SK-N-SH treated with all-trans-retinoic acid at 6 μM for 48 hours (cell line): ENCODE measurements at regions not wholly inside any gene's neighbourhood (a gene's known extent, or its start where the extent isn't known, plus 50 kb on each side); places are given as distances from the start of the nearest gene placed in this dataset.

Source experiments
- ATAC-seq: fragments of 200-7000 bp; cut with Tn5 transposase; 3 replicates; pipeline ENCODE4 v1.9.1; 2020; ENCODE audit warnings: mild to moderate bottlenecking, moderate library complexity
- BACH2 ChIP-seq: fragments of 250-450 bp; sonication (Bioruptor Pico); IDR thresholded peaks from 2 replicates; pipeline ENCODE4 v1.9.0; 2021; ENCODE audit warnings: mild to moderate bottlenecking, borderline replicate concordance
- CSDC2 ChIP-seq: fragments of 250-450 bp; sonication (Bioruptor Pico); IDR thresholded peaks from 2 replicates; pipeline ENCODE4 v1.5.0; 2020; ENCODE audit warnings: mild to moderate bottlenecking, moderate library complexity
- ESRRG ChIP-seq: fragments of 250-450 bp; sonication (Bioruptor Pico); IDR thresholded peaks from 2 replicates; pipeline ENCODE4 v1.6.1; 2021; ENCODE audit warnings: mild to moderate bottlenecking
- GLIS3 ChIP-seq: fragments of 250-450 bp; sonication (Bioruptor Pico); IDR thresholded peaks from 2 replicates; pipeline ENCODE4 v1.5.0; 2020; ENCODE audit warnings: mild to moderate bottlenecking, moderate library complexity
- ISL1 ChIP-seq: fragments of 250-450 bp; sonication (Bioruptor Pico); IDR thresholded peaks from 2 replicates; pipeline ENCODE4 v2.1.2; 2022; ENCODE audit warnings: mild to moderate bottlenecking, moderate library complexity
- OSR1 ChIP-seq: fragments of 250-450 bp; sonication (Bioruptor Pico); IDR thresholded peaks from 2 replicates; pipeline ENCODE4 v1.8.0; 2022; ENCODE audit warnings: moderate library complexity, mild to moderate bottlenecking, inconsistent platforms
- PPARA ChIP-seq: fragments of 250-450 bp; sonication (Bioruptor Pico); IDR thresholded peaks from 2 replicates; pipeline ENCODE4 v1.5.0; 2020; ENCODE audit warnings: mild to moderate bottlenecking, borderline replicate concordance
- RARB ChIP-seq: fragments of 250-450 bp; sonication (Bioruptor Pico); IDR thresholded peaks from 2 replicates; pipeline ENCODE4 v1.8.0; 2021; ENCODE audit warnings: mild to moderate bottlenecking, moderate library complexity
- SNAI2 ChIP-seq: fragments of 250-450 bp; sonication (Bioruptor Pico); IDR thresholded peaks from 2 replicates; pipeline ENCODE4 v1.5.0; 2020; ENCODE audit warnings: mild to moderate bottlenecking, moderate library complexity
- TCF4 ChIP-seq: fragments of 250-450 bp; sonication (Bioruptor Pico); IDR thresholded peaks from 2 replicates; pipeline ENCODE4 v1.8.0; 2021; ENCODE audit warnings: mild to moderate bottlenecking, moderate library complexity, borderline replicate concordance
- TOX ChIP-seq: fragments of 250-450 bp; sonication (Bioruptor Pico); IDR thresholded peaks from 2 replicates; pipeline ENCODE4 v1.8.0; 2021; ENCODE audit warnings: mild to moderate bottlenecking, moderate library complexity, borderline replicate concordance
- ZC3H10 ChIP-seq: fragments of 250-450 bp; sonication (Bioruptor Pico); IDR thresholded peaks from 2 replicates; pipeline ENCODE4 v1.5.1; 2021; ENCODE audit warnings: mild to moderate bottlenecking, moderate library complexity
- ZFP3 ChIP-seq: fragments of 250-450 bp; sonication (Bioruptor Pico); IDR thresholded peaks from 2 replicates; pipeline ENCODE4 v1.5.0; 2020; ENCODE audit warnings: mild to moderate bottlenecking, moderate library complexity
- ZFP30 ChIP-seq: fragments of 450-650 bp; formaldehyde crosslinking; IDR thresholded peaks from 2 replicates; pipeline ENCODE4 v1.5.0; 2022; ENCODE audit warnings: mild to moderate bottlenecking, moderate library complexity
- ZNF565 ChIP-seq: fragments of 450-650 bp; formaldehyde crosslinking; conservative IDR thresholded peaks from 2 replicates; pipeline ENCODE4 v1.5.0; 2020; ENCODE audit warnings: low read depth, mild to moderate bottlenecking, moderate library complexity
- ZNF70 ChIP-seq: fragments of 450-650 bp; formaldehyde crosslinking; IDR thresholded peaks from 2 replicates; pipeline ENCODE4 v1.5.0; 2020; ENCODE audit warnings: mild to moderate bottlenecking, moderate library complexity
- ZNF8 ChIP-seq: fragments of 450-650 bp; formaldehyde crosslinking; IDR thresholded peaks from 2 replicates; pipeline ENCODE4 v1.5.0; 2020; ENCODE audit warnings: mild to moderate bottlenecking, moderate library complexity
- TF ChIP-seq, protein P1 (sequence below): fragments of 250-450 bp; sonication (Bioruptor Pico); IDR thresholded peaks from 2 replicates; pipeline ENCODE4 v1.5.0; 2020; ENCODE audit warnings: mild to moderate bottlenecking, moderate library complexity
- TF ChIP-seq, protein P2 (sequence below): fragments of 250-450 bp; sonication (Bioruptor Pico); IDR thresholded peaks from 2 replicates; pipeline ENCODE4 v1.5.1; 2021; ENCODE audit warnings: mild to moderate bottlenecking, moderate library complexity
- TF ChIP-seq, protein P3 (sequence below): fragments of 250-450 bp; sonication (Bioruptor Pico); IDR thresholded peaks from 2 replicates; pipeline ENCODE4 v1.8.0; 2021; ENCODE audit warnings: low read depth, mild to moderate bottlenecking, moderate library complexity, borderline replicate concordance
- TF ChIP-seq, protein P4 (sequence below): fragments of 250-450 bp; sonication (Bioruptor Pico); IDR thresholded peaks from 2 replicates; pipeline ENCODE4 v1.5.1; 2020; ENCODE audit warnings: low read depth, mild to moderate bottlenecking, moderate library complexity

DNA sequence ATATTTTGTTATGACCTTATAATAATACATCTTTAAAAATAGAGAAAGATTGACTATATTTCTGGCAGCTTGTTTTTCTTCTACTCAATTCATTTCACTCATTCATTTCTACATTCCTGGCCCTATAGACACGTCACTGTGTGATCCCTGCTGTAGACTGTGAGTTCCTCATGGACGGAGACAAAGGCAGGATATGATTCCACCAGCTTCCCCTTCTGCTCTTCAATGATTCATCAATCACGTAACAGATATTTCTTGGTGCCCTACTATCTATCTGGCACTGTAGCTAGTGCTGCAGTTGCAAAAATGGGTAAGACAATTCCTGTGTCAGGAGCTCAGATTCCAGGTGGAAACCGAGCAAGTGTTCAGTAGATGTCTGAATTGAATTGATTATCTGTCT is 415.0 kb downstream of the SFMBT2 start:
- ATAC-seq, result no peak
- no peak for TF ChIP-seq ZC3H10 (CRISPR knock-in tag)
- no peak for TF ChIP-seq ZNF565
- no peak for TF ChIP-seq ZNF8 (CRISPR knock-in tag)
- TF ChIP-seq, protein P1, sequence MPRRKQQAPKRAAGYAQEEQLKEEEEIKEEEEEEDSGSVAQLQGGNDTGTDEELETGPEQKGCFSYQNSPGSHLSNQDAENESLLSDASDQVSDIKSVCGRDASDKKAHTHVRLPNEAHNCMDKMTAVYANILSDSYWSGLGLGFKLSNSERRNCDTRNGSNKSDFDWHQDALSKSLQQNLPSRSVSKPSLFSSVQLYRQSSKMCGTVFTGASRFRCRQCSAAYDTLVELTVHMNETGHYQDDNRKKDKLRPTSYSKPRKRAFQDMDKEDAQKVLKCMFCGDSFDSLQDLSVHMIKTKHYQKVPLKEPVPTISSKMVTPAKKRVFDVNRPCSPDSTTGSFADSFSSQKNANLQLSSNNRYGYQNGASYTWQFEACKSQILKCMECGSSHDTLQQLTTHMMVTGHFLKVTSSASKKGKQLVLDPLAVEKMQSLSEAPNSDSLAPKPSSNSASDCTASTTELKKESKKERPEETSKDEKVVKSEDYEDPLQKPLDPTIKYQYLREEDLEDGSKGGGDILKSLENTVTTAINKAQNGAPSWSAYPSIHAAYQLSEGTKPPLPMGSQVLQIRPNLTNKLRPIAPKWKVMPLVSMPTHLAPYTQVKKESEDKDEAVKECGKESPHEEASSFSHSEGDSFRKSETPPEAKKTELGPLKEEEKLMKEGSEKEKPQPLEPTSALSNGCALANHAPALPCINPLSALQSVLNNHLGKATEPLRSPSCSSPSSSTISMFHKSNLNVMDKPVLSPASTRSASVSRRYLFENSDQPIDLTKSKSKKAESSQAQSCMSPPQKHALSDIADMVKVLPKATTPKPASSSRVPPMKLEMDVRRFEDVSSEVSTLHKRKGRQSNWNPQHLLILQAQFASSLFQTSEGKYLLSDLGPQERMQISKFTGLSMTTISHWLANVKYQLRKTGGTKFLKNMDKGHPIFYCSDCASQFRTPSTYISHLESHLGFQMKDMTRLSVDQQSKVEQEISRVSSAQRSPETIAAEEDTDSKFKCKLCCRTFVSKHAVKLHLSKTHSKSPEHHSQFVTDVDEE (CRISPR knock-in tag), result no peak
- TF ChIP-seq ZFP30 (CRISPR knock-in tag), result no peak
- TF ChIP-seq, protein P2, sequence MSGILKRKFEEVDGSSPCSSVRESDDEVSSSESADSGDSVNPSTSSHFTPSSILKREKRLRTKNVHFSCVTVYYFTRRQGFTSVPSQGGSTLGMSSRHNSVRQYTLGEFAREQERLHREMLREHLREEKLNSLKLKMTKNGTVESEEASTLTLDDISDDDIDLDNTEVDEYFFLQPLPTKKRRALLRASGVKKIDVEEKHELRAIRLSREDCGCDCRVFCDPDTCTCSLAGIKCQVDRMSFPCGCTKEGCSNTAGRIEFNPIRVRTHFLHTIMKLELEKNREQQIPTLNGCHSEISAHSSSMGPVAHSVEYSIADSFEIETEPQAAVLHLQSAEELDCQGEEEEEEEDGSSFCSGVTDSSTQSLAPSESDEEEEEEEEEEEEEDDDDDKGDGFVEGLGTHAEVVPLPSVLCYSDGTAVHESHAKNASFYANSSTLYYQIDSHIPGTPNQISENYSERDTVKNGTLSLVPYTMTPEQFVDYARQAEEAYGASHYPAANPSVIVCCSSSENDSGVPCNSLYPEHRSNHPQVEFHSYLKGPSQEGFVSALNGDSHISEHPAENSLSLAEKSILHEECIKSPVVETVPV (CRISPR knock-in tag), result no peak
- no peak for TF ChIP-seq GLIS3 (CRISPR knock-in tag)
- no peak for TF ChIP-seq ISL1
- no peak for TF ChIP-seq TCF4 (CRISPR knock-in tag)
- no peak for TF ChIP-seq CSDC2
- TF ChIP-seq OSR1, result no peak
- no peak for TF ChIP-seq PPARA (CRISPR knock-in tag)
- TF ChIP-seq TOX (CRISPR knock-in tag), result no peak
- TF ChIP-seq, protein P3, sequence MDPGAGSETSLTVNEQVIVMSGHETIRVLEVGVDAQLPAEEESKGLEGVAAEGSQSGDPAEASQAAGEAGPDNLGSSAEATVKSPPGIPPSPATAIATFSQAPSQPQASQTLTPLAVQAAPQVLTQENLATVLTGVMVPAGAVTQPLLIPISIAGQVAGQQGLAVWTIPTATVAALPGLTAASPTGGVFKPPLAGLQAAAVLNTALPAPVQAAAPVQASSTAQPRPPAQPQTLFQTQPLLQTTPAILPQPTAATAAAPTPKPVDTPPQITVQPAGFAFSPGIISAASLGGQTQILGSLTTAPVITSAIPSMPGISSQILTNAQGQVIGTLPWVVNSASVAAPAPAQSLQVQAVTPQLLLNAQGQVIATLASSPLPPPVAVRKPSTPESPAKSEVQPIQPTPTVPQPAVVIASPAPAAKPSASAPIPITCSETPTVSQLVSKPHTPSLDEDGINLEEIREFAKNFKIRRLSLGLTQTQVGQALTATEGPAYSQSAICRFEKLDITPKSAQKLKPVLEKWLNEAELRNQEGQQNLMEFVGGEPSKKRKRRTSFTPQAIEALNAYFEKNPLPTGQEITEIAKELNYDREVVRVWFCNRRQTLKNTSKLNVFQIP (CRISPR knock-in tag), result no peak

DNA sequence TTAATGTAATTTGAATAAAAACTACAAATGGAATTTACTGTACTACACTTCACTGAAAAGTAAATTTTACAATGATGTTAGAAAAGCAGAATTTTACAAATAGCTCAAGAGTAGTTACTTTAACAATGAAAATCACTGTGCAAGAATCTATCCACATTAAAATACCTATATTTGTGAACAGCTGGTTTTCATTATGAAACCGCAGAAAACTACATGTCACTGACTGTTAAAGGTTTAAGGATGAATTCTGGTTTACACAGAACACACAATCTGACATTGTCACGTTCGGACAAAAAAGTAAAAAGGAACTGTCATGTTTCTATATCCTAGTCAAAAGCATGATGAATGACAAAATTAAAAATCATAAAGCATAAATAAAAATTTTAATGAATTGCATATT is 415.3 kb upstream of the PRKCQ start:
- ATAC-seq, result 0 out of 3 replicates have a peak, but pooled peaks have one; percentile 28
- 0 out of 2 replicates have a peak, but pooled peaks have one; percentile 14 for TF ChIP-seq TCF4 (CRISPR knock-in tag)
- TF ChIP-seq, protein P3 (CRISPR knock-in tag), result no peak

DNA sequence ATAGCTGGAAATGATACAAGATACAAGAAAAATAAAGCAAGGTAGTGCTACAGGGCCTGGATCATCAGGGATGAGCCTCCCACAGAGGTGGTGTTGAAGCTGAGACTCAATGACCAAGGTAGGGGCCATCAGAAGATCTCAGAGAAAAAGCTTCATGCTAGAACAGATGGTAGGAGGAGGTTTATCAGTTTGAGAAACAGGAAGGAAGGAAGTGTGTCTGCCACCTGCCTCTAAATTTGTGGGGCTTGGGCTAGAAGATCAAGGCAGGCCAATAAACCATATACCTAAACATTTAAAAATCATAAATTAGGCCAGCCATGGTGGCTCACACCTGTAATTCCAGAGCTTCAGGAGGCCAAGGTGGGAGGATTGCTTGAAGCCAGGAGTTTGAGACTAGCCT is 410.8 kb upstream of the PRKCQ start:
- TF ChIP-seq, protein P2 (CRISPR knock-in tag), result no peak
- TF ChIP-seq ISL1 (no peak), ESRRG (no peak), SNAI2 (CRISPR knock-in tag) (no peak), TOX (CRISPR knock-in tag) (no peak), ZNF8 (CRISPR knock-in tag) (no peak), RARB (no peak)
- TF ChIP-seq, protein P4, sequence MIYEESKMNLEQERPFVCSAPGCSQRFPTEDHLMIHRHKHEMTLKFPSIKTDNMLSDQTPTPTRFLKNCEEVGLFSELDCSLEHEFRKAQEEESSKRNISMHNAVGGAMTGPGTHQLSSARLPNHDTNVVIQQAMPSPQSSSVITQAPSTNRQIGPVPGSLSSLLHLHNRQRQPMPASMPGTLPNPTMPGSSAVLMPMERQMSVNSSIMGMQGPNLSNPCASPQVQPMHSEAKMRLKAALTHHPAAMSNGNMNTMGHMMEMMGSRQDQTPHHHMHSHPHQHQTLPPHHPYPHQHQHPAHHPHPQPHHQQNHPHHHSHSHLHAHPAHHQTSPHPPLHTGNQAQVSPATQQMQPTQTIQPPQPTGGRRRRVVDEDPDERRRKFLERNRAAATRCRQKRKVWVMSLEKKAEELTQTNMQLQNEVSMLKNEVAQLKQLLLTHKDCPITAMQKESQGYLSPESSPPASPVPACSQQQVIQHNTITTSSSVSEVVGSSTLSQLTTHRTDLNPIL, result no peak
- ATAC-seq, result no peak

DNA sequence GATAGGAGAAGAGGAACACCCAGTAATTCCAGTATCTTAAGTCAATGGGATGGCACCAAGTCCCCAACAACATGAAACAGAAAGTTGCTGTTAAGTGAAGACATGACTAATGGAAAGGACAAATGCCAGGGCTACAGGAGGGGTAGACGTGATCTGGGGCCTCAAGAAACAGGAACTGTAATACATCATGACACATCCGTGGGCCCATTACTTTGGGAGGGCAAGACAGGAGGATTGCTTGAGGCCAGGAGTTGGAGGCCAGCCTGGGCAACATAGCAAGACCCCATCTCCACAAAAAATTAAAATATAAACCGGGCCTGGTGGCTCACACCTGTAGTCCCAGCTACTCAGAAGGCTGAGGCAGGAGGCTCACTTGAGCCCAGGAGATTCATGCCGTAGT is 408.6 kb upstream of the PRKCQ start:
- ATAC-seq, result no peak
- TF ChIP-seq, protein P4, result no peak
- no peak for TF ChIP-seq OSR1
- no peak for TF ChIP-seq ZFP3 (CRISPR knock-in tag)
- TF ChIP-seq CSDC2, result no peak
- TF ChIP-seq ZNF8 (CRISPR knock-in tag), result no peak
- TF ChIP-seq, protein P3 (CRISPR knock-in tag), result no peak
- no peak for TF ChIP-seq BACH2 (CRISPR knock-in tag)
- no peak for TF ChIP-seq ZNF70 (CRISPR knock-in tag)
- no peak for TF ChIP-seq SNAI2 (CRISPR knock-in tag)
- TF ChIP-seq TOX (CRISPR knock-in tag), result no peak
